ENCODE measurements at regions not wholly inside any gene's neighbourhood (a gene's known extent, or its start where the extent isn't known, plus 50 kb on each side); places are given as distances from the start of the nearest gene placed in this dataset.

DNA sequence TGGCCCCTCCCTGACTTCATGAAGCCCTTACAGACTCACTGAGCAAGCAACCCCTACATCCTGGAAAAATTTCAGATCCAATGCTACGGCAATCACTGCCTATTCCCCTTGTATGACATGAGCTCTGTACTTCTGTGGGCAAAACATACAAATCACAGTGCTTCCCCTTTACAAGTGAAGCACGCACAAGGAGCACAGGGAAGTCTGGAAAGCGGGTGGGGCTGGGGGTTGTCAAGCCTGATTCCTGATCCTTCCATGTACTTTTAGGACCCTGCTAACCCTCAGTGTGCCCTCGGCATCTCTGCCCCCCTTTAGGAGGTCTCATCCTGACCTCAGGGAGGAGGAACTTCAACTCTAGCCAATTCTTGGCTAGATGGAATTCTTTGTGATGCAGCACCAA is 405.7 kb upstream of the POU3F1 start:
- FAIRE-seq, result no peak

DNA sequence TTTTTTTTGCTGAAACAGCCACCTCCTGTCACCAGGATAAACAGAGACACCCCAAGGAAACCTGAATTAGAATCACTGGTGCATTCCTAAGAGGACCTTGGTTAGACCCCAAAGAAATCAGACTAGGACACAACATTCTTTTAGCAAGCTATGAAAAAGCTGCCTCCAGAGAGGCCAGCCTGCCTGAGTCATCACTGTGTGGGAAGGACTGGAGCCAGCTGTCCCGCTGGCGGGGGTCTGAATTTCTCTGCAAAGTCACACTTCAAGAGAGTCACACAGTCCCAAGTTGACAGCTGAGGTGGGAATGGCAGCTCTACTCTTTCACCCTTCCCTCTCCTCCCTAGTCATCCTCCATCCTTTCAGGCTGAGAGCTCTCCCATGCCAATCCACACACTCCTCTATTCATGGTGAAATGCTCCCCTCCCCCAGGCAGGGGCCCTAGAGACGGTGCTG is 405.0 kb upstream of the POU3F1 start:
- Histone ChIP-seq H3K27me3 (ENCODE audit: control insufficient read depth, insufficient read depth, low read length) (no peaks in the 10 kb centered on the region), H3K4me3 (ENCODE audit: low read depth, low read length) (no peak overlapping the region), H3K36me3 (ENCODE audit: control insufficient read depth, insufficient read depth, low read length) (no peaks in the 10 kb centered on the region)
- DNase-seq (ENCODE audit: low read depth) (no peak), FAIRE-seq (peak; percentile 60)
- TF ChIP-seq, protein P1, sequence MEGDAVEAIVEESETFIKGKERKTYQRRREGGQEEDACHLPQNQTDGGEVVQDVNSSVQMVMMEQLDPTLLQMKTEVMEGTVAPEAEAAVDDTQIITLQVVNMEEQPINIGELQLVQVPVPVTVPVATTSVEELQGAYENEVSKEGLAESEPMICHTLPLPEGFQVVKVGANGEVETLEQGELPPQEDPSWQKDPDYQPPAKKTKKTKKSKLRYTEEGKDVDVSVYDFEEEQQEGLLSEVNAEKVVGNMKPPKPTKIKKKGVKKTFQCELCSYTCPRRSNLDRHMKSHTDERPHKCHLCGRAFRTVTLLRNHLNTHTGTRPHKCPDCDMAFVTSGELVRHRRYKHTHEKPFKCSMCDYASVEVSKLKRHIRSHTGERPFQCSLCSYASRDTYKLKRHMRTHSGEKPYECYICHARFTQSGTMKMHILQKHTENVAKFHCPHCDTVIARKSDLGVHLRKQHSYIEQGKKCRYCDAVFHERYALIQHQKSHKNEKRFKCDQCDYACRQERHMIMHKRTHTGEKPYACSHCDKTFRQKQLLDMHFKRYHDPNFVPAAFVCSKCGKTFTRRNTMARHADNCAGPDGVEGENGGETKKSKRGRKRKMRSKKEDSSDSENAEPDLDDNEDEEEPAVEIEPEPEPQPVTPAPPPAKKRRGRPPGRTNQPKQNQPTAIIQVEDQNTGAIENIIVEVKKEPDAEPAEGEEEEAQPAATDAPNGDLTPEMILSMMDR (IDR thresholded peaks at IDR 0.05; ENCODE audit: insufficient read depth, low read length, severe bottlenecking), result no peak

More for the DNA sequence above, 405.7 kb upstream of the POU3F1 start:
- DNase-seq (ENCODE audit: low read depth), result no peak
- no peaks in the 10 kb centered on the region for H3K36me3 ChIP-seq (ENCODE audit: control insufficient read depth, insufficient read depth, low read length)
- TF ChIP-seq, protein P1 (IDR thresholded peaks at IDR 0.05; ENCODE audit: insufficient read depth, low read length, severe bottlenecking), result no peak
- H3K27me3 ChIP-seq (ENCODE audit: control insufficient read depth, insufficient read depth, low read length), result no peaks in the 10 kb centered on the region
- no peak overlapping the region for H3K4me3 ChIP-seq (ENCODE audit: low read depth, low read length)

DNA sequence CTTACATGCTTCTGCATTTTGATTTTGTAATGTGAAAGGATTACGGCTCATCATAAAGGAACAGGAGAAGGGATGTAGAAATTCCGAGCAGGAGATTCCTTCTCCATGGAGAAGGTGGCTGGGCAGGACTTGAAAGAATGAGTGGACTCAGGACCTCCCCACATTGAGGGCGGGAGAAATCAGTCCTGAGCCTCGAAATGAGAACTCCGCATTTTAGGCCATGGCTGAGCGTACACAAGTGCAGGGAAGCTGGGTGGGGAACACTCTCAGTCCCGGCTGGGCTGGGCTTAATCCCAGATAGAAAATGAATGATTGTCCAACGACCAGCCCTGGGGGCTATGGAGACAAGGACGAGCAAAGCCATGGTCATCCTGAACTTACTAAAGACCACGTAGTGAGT is 402.3 kb upstream of the POU3F1 start:
- Histone ChIP-seq H3K27me3 (ENCODE audit: control insufficient read depth, insufficient read depth, low read length) (no peaks in the 10 kb centered on the region), H3K36me3 (ENCODE audit: control insufficient read depth, insufficient read depth, low read length) (no peaks in the 10 kb centered on the region), H3K4me3 (ENCODE audit: low read depth, low read length) (no peak overlapping the region)
- DNase-seq (ENCODE audit: low read depth), result no peak
- TF ChIP-seq, protein P1 (IDR thresholded peaks at IDR 0.05; ENCODE audit: insufficient read depth, low read length, severe bottlenecking), result no peak
- FAIRE-seq, result peak; percentile 36

DNA sequence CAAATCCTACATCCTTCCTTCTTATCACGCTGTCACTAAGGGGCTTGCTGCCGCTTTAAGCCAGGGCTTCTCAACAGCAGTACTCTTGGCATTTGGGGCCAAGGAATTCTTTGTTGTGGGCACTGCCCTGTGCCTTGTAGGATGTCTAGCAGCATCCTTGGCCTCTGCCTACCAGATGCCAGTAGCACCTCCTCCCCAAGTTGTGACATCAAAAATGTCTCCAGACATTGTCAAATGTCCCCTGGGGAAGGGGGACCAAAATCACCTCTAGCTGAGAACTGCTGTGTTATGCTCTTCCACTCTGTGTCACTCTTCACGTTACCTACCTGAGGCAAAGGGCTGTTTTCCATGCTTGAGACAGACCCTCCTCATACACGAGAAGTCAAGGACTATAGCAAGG is 400.3 kb upstream of the POU3F1 start:
- TF ChIP-seq, protein P1 (IDR thresholded peaks at IDR 0.05; ENCODE audit: insufficient read depth, low read length, severe bottlenecking), result no peak
- DNase-seq (ENCODE audit: low read depth), result no peak
- Histone ChIP-seq H3K4me3 (ENCODE audit: low read depth, low read length) (no peak overlapping the region), H3K36me3 (ENCODE audit: control insufficient read depth, insufficient read depth, low read length) (no peaks in the 10 kb centered on the region), H3K27me3 (ENCODE audit: control insufficient read depth, insufficient read depth, low read length) (no peaks in the 10 kb centered on the region)
- FAIRE-seq, result no peak

DNA sequence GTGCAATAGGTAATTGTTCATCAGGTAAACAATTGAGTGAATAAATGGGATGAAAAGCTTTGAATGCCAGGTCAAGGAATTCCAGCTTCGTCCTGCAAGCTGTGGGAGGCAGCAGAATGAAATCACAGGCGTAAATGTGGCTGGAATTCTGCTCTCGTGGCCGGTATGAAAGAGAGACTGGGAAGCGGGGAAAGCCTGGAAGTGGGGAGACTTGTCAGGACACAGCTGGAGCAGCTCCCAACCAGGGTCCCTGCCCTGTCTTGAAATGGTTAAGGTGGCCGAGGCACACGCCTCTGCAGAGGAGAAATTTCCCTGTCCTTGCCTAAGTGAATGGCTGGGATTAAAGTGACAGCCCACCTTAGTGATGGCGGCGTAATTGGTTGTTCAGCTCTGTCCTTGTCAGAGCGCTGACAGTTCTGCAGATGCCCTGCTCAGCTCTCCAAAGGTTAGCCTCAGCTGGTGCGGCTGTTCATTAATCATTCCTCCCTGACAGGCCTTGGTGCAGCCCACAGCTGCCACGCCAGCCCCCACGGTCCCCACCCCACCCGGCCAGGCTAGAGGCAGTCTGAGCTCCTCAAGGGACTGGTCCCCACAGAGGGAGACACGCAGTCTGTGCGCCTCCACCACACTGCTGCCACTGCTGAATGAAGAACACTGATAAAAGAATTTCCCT is 398.3 kb upstream of the POU3F1 start:
- no peak for FAIRE-seq
- no peak for DNase-seq (ENCODE audit: low read depth)
- TF ChIP-seq, protein P1 (IDR thresholded peaks at IDR 0.05; ENCODE audit: insufficient read depth, low read length, severe bottlenecking), result no peak
- Histone ChIP-seq H3K36me3 (ENCODE audit: control insufficient read depth, insufficient read depth, low read length) (no peaks in the 10 kb centered on the region), H3K4me3 (ENCODE audit: low read depth, low read length) (no peak overlapping the region), H3K27me3 (ENCODE audit: control insufficient read depth, insufficient read depth, low read length) (no peaks in the 10 kb centered on the region)

DNA sequence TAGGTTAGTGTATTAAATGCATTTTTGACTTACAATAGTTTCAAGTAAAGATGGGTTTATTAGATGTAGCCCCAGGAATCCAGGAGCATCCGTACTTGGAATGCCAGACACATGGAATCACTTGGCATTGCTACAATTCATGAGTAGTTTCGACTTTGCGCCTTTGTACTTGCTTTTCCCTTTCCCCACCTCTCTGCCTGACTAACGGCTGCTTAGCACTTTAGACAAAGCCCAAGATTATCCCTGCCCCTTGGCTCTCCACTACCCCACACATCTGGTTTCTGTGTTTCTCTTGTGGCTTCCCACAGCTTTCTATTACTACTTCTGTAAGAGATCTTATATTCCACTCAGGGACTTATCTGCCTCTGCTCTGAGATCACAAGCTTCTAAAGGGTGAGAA is 397.7 kb upstream of the POU3F1 start:
- Histone ChIP-seq H3K4me3 (ENCODE audit: low read depth, low read length) (no peak overlapping the region), H3K36me3 (ENCODE audit: control insufficient read depth, insufficient read depth, low read length) (no peaks in the 10 kb centered on the region), H3K27me3 (ENCODE audit: control insufficient read depth, insufficient read depth, low read length) (no peaks in the 10 kb centered on the region)
- TF ChIP-seq, protein P1 (IDR thresholded peaks at IDR 0.05; ENCODE audit: insufficient read depth, low read length, severe bottlenecking), result no peak
- FAIRE-seq (peak; percentile 47), DNase-seq (ENCODE audit: low read depth) (peak; percentile 4)
